NCI-H1048 (cell line): ENCODE measurements at regions not wholly inside any gene's neighbourhood (a gene's known extent, or its start where the extent isn't known, plus 50 kb on each side); places are given as distances from the start of the nearest gene placed in this dataset.
"Not testable (repeated sequence)": the region's sequence is repeated elsewhere in the genome, so short reads cannot be mapped to it uniquely, and the experiment has no call there.

Experiments
- DNase-seq: peaks from one replicate; lab custom pipeline; 2025; lab: John Stamatoyannopoulos, UW

DNA sequence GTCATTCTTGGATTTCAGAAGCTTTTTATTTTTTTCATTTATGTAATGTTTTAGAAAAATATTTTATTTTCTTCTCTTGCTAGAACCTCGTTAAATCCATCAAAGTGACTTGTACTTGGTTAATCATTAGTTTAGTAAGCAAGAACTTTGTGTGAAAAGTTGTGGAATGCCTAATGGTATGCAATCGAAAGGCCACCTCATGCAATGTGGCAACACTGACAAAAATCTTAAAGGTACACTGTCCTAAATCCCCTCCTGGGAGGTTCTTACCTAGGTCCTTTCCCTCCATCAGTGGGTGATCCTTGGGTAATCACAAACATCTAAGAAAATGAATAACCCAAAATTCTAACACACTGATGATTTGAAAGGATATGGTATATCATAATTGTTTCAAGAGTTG is 304.2 kb downstream of the DNAH5 start:
- no peak for DNase-seq

DNA sequence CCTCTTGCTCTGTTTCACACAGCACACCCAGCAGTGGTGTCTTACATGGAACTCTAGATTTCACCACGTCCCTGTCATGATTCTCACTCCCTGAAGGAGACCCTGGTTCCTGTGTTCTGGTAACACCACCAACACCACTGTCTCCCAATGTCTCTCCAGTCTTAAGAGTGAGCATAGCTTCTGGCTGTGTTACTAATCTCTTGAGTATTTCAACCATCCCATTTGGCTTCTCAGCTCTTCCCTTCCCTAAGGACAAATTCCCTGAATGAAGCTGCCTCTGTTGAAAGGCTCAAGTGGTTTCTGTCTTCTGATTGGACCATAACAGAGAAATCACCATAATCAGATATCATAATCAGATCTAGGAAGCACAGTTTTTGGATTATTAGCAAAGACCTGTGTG is 311.8 kb downstream of the DNAH5 start:
- no peak for DNase-seq

DNA sequence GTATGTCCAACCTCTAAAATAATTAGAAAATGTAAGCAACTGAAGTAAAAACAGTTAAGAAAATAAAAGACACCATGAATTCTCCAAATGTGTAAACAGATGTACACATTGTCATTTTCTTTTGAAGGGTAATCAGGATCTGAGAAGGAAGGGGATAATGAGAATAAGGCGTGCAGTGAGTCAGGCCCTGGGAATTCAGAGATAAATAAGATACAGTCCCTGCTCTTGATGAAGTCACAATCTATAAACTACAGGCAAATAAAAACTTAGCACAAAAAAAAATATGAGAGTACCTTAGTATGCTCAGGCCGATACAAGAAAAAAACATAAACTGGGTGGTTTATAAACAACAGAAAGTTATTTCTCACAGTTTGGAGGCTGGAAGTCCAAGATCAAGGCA is 315.3 kb downstream of the DNAH5 start:
- DNase-seq, result no peak

GRCh38 chr5:13627673-13628454 is 316.6 kb downstream of the DNAH5 start:
- no peak for DNase-seq

DNA sequence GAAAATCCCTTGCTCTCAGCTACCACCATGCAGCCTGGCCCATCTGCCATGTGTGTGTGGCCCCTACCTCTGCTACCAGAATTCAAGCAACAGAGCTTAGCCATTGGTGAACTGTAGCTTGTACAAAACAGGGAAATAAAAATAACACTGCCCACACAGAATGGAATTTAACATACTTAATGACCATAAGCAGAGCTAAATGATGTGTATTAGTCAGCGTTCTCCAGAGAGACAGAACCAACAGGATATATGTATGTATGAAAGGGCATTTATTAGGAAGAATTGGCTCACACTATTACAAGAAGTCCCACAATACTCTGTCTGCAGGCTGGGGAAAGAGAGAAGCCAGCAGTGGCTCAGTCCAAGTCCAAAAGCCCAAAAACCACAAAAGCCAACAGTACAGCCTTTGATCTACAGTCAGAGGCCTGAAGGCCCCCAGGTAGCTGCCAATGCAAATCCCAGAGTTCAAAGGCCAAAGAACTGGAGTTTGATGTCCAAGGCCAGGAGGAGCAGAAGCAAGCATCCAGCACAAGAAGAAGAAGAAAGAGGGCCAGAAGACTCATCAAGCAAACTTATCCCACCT is 318.8 kb downstream of the DNAH5 start:
- DNase-seq, result no peak

DNA sequence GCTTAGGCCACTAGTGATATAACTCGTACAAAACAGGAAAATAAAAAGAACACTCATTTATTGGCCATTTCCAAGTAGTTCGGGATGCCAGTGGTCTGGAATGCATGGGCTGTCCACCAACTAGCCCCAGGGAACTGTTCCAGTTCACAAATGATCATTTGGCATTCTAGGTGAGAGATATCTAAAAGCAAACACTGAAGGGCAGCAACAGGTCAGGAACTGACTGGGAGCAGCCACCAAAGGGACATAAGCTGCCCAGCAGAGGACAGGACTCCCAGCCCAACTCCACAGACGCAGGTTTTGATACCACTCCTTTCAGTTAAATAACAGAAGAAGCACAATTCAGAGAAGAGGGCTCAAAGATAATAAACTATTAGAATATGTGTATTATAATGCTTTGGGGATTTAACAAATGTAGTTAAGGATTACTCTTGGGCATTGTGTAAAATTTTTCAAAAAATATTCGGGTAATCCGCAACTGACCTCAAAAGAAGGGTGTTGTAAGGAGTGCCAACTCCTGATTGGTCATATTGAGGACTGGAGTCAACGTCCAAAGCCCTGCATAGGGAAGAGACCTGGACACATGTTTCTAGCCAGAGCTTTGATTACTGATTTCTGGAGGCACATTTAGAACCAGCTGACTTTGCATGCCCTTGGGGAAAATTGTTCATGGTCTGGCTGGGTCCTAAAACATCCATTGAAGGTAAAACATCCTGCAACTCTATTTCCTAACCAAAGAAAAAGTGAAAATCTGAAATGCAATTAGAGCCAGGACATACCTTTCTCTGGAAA is 320.0 kb downstream of the DNAH5 start:
- DNase-seq, result no peak

GRCh38 chr5:13613621-13614020 is 330.9 kb downstream of the DNAH5 start:
- DNase-seq, result no peak

GRCh38 chr5:13611604-13612003 is 332.9 kb downstream of the DNAH5 start:
- no peak for DNase-seq

GRCh38 chr5:13609504-13609903 is 335.0 kb downstream of the DNAH5 start:
- DNase-seq, result no peak

GRCh38 chr5:13606051-13606450 is 338.4 kb downstream of the DNAH5 start:
- DNase-seq, result no peak

GRCh38 chr5:13601112-13601511 is 343.4 kb downstream of the DNAH5 start:
- no peak for DNase-seq

- DNase-seq, result no peak
These were observed 348.5 kb downstream of the DNAH5 start for GRCh38 chr5:13595978-13596377.

GRCh38 chr5:13591621-13592020 is 352.9 kb downstream of the DNAH5 start:
- no peak for DNase-seq

DNA sequence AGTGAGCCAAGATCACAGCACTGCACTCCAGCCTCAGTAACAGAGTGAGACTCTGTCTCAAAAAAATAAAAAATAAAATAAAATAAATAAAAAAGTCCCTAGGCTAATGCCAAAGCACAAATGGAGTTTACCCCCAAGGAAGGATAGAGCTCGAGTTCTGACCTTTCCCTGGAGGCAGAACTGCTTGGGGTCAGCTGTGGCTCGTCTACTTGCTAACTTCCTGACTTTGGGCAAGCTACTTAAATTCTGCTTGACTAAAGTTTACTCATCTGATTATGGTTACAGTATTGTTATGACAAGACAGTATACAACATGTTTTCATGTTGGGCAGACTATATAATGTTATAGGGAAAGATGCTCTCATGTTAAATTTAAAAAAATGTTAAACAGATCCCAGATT is 359.2 kb downstream of the DNAH5 start:
- DNase-seq, result no peak

- no peak for DNase-seq
These were observed 362.6 kb downstream of the DNAH5 start for GRCh38 chr5:13581914-13582313.

DNA sequence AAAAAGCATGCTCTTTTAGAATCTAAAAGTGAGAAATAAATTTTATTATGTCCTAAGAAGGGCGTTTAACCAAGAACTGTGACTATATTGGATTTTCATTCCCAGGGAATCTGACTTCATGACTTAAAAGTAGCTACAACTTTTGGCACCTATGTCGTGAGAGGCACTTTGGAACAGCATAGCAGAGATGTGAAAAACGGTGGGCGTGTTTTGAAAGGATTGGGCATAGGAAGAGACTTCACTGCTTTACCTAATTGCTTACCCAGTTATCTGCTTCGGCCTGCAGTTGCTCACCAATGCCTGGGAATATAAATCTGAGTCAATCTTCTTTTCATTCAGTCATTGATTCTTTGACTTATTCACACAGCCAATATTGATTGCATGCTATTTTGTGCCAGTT is 363.4 kb downstream of the DNAH5 start:
- no peak for DNase-seq

DNA sequence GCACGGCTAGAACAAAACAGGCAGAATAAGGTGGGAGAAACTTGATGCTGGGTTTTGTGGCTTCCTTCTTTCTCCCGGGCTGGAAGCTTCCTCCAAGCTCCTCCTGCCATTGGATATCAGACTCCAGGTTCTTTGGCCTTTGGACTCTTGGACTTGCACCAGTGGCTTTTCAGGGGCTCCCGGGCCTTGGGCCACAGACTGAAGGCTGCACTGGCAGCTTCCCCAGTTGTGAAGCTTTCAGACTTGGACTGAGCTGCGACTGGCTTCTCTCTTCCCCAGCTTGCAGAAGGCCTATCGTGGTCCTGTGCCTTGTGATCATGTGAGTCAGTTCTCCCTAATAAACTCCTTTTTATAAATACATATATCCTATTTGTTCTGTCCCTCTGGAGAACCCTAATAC is 364.4 kb downstream of the DNAH5 start:
- no peak for DNase-seq

DNA sequence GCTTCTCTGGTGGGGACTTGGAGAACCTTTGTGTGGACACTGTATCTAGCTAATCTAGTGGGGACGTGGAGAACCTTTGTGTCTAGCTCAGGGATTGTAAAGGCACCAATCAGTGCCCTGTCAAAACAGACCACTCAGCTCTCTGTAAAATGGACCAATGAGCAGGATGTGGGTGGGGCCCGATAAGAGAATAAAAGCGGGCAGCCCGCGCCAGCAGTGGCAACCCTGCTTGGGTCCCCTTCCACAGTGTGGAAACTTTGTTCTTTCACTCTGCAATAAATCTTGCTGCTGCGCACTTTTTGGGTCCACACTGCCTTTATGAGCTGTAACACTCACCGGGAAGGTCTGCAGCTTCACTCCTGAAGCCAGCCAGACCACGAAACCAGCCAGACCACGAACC is 365.4 kb downstream of the DNAH5 start:
- not testable (repeated sequence) for DNase-seq

- not testable (repeated sequence) for DNase-seq
These were observed 366.0 kb downstream of the DNAH5 start for GRCh38 chr5:13578311-13579039.

DNA sequence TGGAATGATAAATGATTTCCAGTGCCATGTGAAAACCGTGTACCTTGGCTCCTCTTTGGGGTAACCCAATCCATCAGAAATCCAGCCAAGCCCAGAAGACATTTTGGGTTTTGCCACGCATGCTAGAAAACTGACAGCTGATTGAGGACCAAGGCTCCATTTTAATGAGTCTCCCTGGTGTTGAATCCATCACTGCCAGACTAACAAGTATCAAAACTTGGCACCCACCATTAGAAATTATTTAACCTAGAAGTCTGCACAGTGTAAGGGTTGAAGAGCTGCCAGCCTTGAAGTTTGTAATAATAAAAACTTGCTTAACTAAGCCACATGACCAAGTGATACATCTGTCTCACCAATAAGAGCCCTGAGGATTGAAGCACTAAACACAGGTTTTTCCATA is 369.9 kb downstream of the DNAH5 start:
- no peak for DNase-seq

DNA sequence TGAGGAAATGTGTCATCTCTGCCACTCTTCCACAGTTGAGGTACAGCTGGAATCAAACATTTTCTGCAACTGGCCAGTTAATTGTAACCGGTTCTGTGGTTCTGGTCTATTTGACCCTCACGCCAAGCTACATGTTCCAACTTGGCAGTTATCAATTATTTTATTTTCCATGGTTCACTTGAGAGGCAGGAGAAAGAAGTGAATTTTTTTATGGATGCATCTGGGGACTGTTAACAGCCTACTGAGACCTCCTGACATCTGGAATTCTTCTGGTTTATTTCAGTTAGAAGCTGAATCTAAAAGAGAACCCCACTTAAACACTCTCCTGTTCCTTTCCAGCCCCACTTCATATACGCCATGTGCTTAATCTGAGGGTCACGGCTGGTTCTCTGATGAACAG is 372.3 kb downstream of the DNAH5 start:
- DNase-seq, result no peak

DNA sequence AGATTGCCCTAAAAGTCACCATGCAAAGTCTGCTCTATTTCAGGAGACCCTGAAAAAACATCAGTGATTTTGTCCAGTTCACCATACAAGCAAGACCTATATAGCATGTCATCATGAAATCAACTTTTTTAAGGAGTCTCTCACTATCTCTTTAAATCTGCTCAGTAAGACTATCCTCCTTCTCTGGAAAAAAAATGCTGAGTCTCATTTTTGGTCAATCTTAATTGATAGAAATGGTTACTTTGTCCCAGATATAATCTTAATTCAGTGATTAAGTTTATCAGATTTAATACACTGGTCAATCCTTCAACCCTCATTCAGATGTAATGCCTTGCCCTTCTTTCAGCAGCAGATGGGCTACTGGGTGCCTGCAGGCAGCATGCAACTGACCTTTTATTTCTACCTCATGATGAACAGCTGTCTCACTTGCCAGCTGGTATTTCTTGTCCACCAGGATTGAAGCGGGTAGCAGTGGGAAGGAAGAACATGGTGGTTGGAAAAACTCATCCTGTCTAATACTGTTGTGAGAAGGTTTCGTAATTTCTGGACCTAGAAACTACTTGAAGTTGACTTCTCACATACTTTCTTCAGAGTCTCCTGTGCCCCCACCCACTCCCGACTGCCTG is 375.3 kb downstream of the DNAH5 start:
- no peak for DNase-seq
